Stomach (tissue), 8 donors: ENCODE measurements at regions not wholly inside any gene's neighbourhood (a gene's known extent, or its start where the extent isn't known, plus 50 kb on each side); places are given as distances from the start of the nearest gene placed in this dataset.

Source experiments
- DNase-seq, 2 donors: peaks; one replicate each; pipeline versions ENCODE4 v3.0.0 to v3.0.0-alpha.2; 2013 to 2019
- H3K27ac ChIP-seq, 5 donors: fragments of 200-600 bp in 4 of 5; sonication (generic) in 4 of 5; one replicate each; pipeline ENCODE4 v1.5.1; 2013 to 2019; ENCODE audit warnings: mild to moderate bottlenecking in 1 of 5, moderate library complexity in 1 of 5
- H3K27me3 ChIP-seq, 3 donors: fragments of 200-600 bp; sonication (generic); one replicate each; pipeline ENCODE4 v1.5.1; 2017 to 2019; ENCODE audit warnings: mixed run types in 1 of 3
- H3K36me3 ChIP-seq, 4 donors: fragments of 200-600 bp; sonication (generic); 1 replicate in 3 of 4; 2 replicates in 1 of 4; pipeline ENCODE4 v1.5.1; 2016 to 2019
- H3K4me1 ChIP-seq, 4 donors: fragments of 200-600 bp; sonication (generic); one replicate each; pipeline ENCODE4 v1.5.1; 2016 to 2019
- H3K4me3 ChIP-seq, 4 donors: fragments of 200-600 bp; sonication (generic) in 3 of 4; one replicate each; pipeline ENCODE4 v1.5.1; 2016 to 2019; ENCODE audit warnings: mild to moderate bottlenecking in 1 of 4
- H3K9me3 ChIP-seq, 4 donors: fragments of 200-600 bp; sonication (generic); one replicate each; pipeline ENCODE4 v1.5.1; 2016 to 2019
- CTCF ChIP-seq, 7 experiments: fragments of 450-650 bp in 4 of 7; fragments of 200-600 bp in 3 of 7; sonication (generic) in 3 of 7; IDR thresholded peaks; one replicate each; pipeline ENCODE4 v1.5.1; 2016 to 2019; ENCODE audit warnings: antibody characterized with exemption in 7 of 7, control low read depth in 2 of 7, mild to moderate bottlenecking in 1 of 7
- EP300 ChIP-seq: sonication (generic); formaldehyde crosslinking; IDR thresholded peaks from one replicate; pipeline ENCODE4 v1.6.1; 2017; ENCODE audit warnings: antibody characterized with exemption
- POLR2A ChIP-seq, 4 donors: fragments of 450-650 bp; IDR thresholded peaks; one replicate each; pipeline ENCODE4 v1.6.1; 2016; ENCODE audit warnings: antibody characterized with exemption in 4 of 4, control low read depth in 2 of 4, mild to moderate bottlenecking in 1 of 4, moderate library complexity in 1 of 4
- POLR2AphosphoS5 ChIP-seq, 3 donors: sonication (generic); formaldehyde crosslinking; IDR thresholded peaks; one replicate each; pipeline ENCODE4 v1.6.1; 2016; ENCODE audit warnings: antibody characterized with exemption in 3 of 3
- WGBS, 5 donors: extraction: QIAGEN DNeasy Blood & Tissue Kit in 3 of 5; methylation state at CpG; one replicate each; pipeline versions ENCODE4 v1.1.5 to v1.1.7; 2013 to 2018; 5-methylcytosine and 5-hydroxymethylcytosine counted together
- intact Hi-C: fragments of 100-400 bp; cut with DNase I; formaldehyde crosslinking; loops from one replicate; pipeline ENCODE4 v1.15.1; 2023; ENCODE audit warnings: low total_unique reads
- donor health status: healthy with polysubstance abuse.
- donor health status: Bipolar disorder and iron deficiency.
- donor health status: healthy.

- Histone ChIP-seq H3K36me3 (no peaks in the 10 kb centered on the region), H3K4me1 (peaks cover 0 to 8% (median 0%) of the 10 kb centered on the region in 4 donors), H3K4me3 (no peak overlapping the region), H3K27ac (no peak overlapping the region), H3K27me3 (no peaks in the 10 kb centered on the region), H3K9me3 (no peaks in the 10 kb centered on the region)
- no peak for DNase-seq
- WGBS, 5 donors, result 76 to 88% (median 88%) methylated on average over 8 of the region's 8 CpGs
- intact Hi-C loops, result no loop called here
- TF ChIP-seq POLR2A (IDR thresholded peaks at IDR 0.05), result no peak
- no peak for TF ChIP-seq EP300
- no peak for TF ChIP-seq CTCF (IDR thresholded peaks at IDR 0.05)
- no peak for TF ChIP-seq POLR2AphosphoS5 (IDR thresholded peaks at IDR 0.05)
Observed at GRCh38 chr3:43185983-43186314, 80.1 kb upstream of the POMGNT2 start.

GRCh38 chr3:43185274-43185982 is 79.5 kb upstream of the POMGNT2 start:
- no peak overlapping the region for H3K27ac ChIP-seq
- 58 to 74% (median 65%) methylated on average over 4 to 5 of the region's 5 CpGs for WGBS, 5 donors

GRCh38 chr3:43183456-43183855 is 77.6 kb upstream of the POMGNT2 start:
- Histone ChIP-seq H3K27ac (no peak overlapping the region), H3K36me3 (no peaks in the 10 kb centered on the region), H3K4me3 (no peak overlapping the region), H3K9me3 (no peaks in the 10 kb centered on the region), H3K4me1 (peaks cover 0 to 31% (median 6%) of the 10 kb centered on the region in 4 donors), H3K27me3 (no peaks in the 10 kb centered on the region)
- intact Hi-C loops, result no loop called here
- WGBS, 5 donors, result 41 to 58% (median 48%) methylated on average over 2 of the region's 2 CpGs
- DNase-seq, result no peak
- no peak for TF ChIP-seq POLR2AphosphoS5 (IDR thresholded peaks at IDR 0.05)
- TF ChIP-seq POLR2A (IDR thresholded peaks at IDR 0.05), result no peak
- TF ChIP-seq CTCF (IDR thresholded peaks at IDR 0.05), result no peak
- no peak for TF ChIP-seq EP300

More at GRCh38 chr3:43185274-43185982, 79.5 kb upstream of the POMGNT2 start:
- Histone ChIP-seq H3K36me3 (no peaks in the 10 kb centered on the region), H3K27me3 (no peaks in the 10 kb centered on the region), H3K9me3 (no peaks in the 10 kb centered on the region), H3K4me1 (peaks cover 0 to 13% (median 2%) of the 10 kb centered on the region in 4 donors), H3K4me3 (no peak overlapping the region)
- intact Hi-C loops, result no loop called here
- TF ChIP-seq POLR2AphosphoS5 (IDR thresholded peaks at IDR 0.05), result no peak
- no peak for TF ChIP-seq EP300
- TF ChIP-seq POLR2A (IDR thresholded peaks at IDR 0.05), result no peak
- no peak for TF ChIP-seq CTCF (IDR thresholded peaks at IDR 0.05)
- no peak for DNase-seq

GRCh38 chr3:43181202-43181821 is 75.4 kb upstream of the POMGNT2 start:
- H3K9me3 ChIP-seq, result no peaks in the 10 kb centered on the region
- intact Hi-C loops, result no loop called here
- DNase-seq, result peak in 1 of 2 donors; percentile 43
- no peaks in the 10 kb centered on the region for H3K27me3 ChIP-seq
- 58 to 69% (median 68%) methylated on average over 13 of the region's 13 CpGs for WGBS, 5 donors
- TF ChIP-seq POLR2AphosphoS5 (IDR thresholded peaks at IDR 0.05) (no peak), EP300 (no peak), CTCF (IDR thresholded peaks at IDR 0.05) (no peak), POLR2A (IDR thresholded peaks at IDR 0.05) (no peak)
- H3K4me1 ChIP-seq, result peaks cover 0 to 37% (median 9%) of the 10 kb centered on the region in 4 donors
- no peak overlapping the region for H3K27ac ChIP-seq
- no peaks in the 10 kb centered on the region for H3K36me3 ChIP-seq
- H3K4me3 ChIP-seq, result no peak overlapping the region
